DND-41 (cell line): ENCODE measurements at regions not wholly inside any gene's neighbourhood (a gene's known extent, or its start where the extent isn't known, plus 50 kb on each side); places are given as distances from the start of the nearest gene placed in this dataset.

ENCODE experiments used
- CTCF ChIP-seq: IDR thresholded peaks from 2 replicates; pipeline ENCODE4 v1.5.1; 2012; ENCODE audit warnings: borderline replicate concordance, low read length, moderate library complexity, mild to moderate bottlenecking; ENCODE audit not compliant: poor library complexity, severe bottlenecking; ENCODE audit errors: extremely low read depth
- EZH2 ChIP-seq: IDR thresholded peaks from 3 replicates; pipeline ENCODE4 v1.6.1; 2012; ENCODE audit warnings: borderline replicate concordance, low read depth, mild to moderate bottlenecking, moderate library complexity, low read length, inconsistent platforms; ENCODE audit not compliant: severe bottlenecking

GRCh38 chr18:41747723-41748242 lies 207.3 kb upstream of the PIK3C3 start:
- TF ChIP-seq CTCF (no peak), EZH2 (no peak)
